ENCODE measurements at regions not wholly inside any gene's neighbourhood (a gene's known extent, or its start where the extent isn't known, plus 50 kb on each side); places are given as distances from the start of the nearest gene placed in this dataset.

DNA sequence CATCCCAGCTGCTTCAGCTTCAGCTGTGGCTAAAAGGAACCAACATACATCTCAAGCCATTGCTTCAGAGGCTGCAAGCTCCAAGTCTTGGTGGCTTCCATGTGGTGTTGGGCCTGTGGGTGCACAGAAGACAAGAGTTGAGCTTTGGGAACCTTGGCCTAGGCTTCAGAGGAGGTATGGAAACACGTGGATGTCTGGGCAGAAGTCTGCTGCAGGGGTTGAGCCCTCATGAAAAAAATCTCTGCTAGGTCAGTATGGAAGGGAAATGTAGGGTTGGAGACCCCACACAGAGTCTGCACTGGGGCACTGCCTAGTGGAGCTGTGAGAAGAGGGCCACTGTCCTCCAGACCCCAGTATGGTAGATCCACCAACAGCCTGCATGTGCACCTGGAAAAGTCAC is 279.3 kb downstream of the MZT1 start:
- Histone ChIP-seq H3K4me1 (ENCODE audit: control insufficient read depth in 2 of 2, insufficient read depth in 2 of 2, low read length in 1 of 2) (no peaks in the 10 kb centered on the region), H3K27ac (ENCODE audit: low read depth in 2 of 2, low read length in 1 of 2) (no peak overlapping the region), H3K36me3 (ENCODE audit: control insufficient read depth in 2 of 2, insufficient read depth in 2 of 2, low read length in 1 of 2) (no peaks in the 10 kb centered on the region), H3K9me3 (ENCODE audit: control insufficient read depth in 2 of 2, insufficient read depth in 1 of 2, low read depth in 1 of 2, low read length in 1 of 2) (peaks cover 2 to 3% of the 10 kb centered on the region in 2 donors), H3K4me3 (ENCODE audit: low read depth in 1 of 2, low read length in 2 of 2) (no peak overlapping the region), H3K27me3 (ENCODE audit: control insufficient read depth in 1 of 2, insufficient read depth in 2 of 2, low read length in 2 of 2) (no peaks in the 10 kb centered on the region)
- WGBS, 2 donors: 55 to 82% methylated on average over 1 of the region's 1 CpG

DNA sequence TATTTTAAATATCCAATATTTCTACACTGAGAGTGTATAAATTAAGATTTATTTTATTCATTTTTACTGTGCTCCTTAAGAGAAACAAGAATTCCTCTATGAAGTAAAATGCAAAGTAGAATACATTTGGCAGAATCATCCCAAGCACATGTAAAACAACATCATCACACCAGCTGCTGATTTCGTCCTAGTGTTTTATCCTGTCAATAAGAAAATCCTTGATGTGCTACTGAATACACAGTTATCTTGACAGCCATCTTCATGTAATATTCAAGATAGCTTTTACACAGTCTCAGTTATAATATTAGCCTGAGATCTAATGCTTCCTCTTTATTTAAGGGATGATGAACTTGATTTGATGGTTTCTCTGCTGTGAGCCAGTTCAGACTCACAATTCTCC is 282.4 kb downstream of the MZT1 start:
- 68 to 77% methylated on average over 1 of the region's 1 CpG for WGBS, 2 donors
- H3K4me1 ChIP-seq (ENCODE audit: control insufficient read depth in 2 of 2, insufficient read depth in 2 of 2, low read length in 1 of 2): no peaks in the 10 kb centered on the region
- H3K9me3 ChIP-seq (ENCODE audit: control insufficient read depth in 2 of 2, insufficient read depth in 1 of 2, low read depth in 1 of 2, low read length in 1 of 2): peaks cover 2 to 3% of the 10 kb centered on the region in 2 donors
- H3K36me3 ChIP-seq (ENCODE audit: control insufficient read depth in 2 of 2, insufficient read depth in 2 of 2, low read length in 1 of 2): no peaks in the 10 kb centered on the region
- no peak overlapping the region for H3K27ac ChIP-seq (ENCODE audit: low read depth in 2 of 2, low read length in 1 of 2)
- no peak overlapping the region for H3K4me3 ChIP-seq (ENCODE audit: low read depth in 1 of 2, low read length in 2 of 2)
- no peaks in the 10 kb centered on the region for H3K27me3 ChIP-seq (ENCODE audit: control insufficient read depth in 1 of 2, insufficient read depth in 2 of 2, low read length in 2 of 2)

DNA sequence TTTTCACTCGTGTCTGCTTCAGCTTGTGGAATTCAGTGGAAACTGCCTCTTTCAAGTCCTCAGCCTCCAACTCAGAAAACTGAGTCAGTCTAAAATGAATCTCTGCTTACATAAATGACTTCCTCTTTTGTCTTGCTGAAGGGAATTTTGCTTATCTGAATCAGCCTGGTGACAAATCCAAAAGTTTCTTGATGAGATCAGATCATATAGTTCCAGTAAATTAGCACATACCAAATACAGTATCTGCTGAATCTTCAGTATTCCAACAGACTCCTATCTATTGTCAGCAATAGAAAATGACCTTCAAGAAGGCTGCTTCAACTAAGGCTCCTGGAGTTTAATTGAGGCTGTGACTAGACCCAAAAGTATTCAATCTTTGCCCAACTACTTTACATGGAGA is 290.0 kb downstream of the MZT1 start:
- Histone ChIP-seq H3K36me3 (ENCODE audit: control insufficient read depth in 2 of 2, insufficient read depth in 2 of 2, low read length in 1 of 2) (no peaks in the 10 kb centered on the region), H3K27ac (ENCODE audit: low read depth in 2 of 2, low read length in 1 of 2) (no peak overlapping the region), H3K4me3 (ENCODE audit: low read depth in 1 of 2, low read length in 2 of 2) (no peak overlapping the region), H3K27me3 (ENCODE audit: control insufficient read depth in 1 of 2, insufficient read depth in 2 of 2, low read length in 2 of 2) (no peaks in the 10 kb centered on the region), H3K9me3 (ENCODE audit: control insufficient read depth in 2 of 2, insufficient read depth in 1 of 2, low read depth in 1 of 2, low read length in 1 of 2) (no peaks in the 10 kb centered on the region), H3K4me1 (ENCODE audit: control insufficient read depth in 2 of 2, insufficient read depth in 2 of 2, low read length in 1 of 2) (no peaks in the 10 kb centered on the region)
- WGBS, 2 donors: 33 to 45% methylated on average over 1 of the region's 1 CpG

DNA sequence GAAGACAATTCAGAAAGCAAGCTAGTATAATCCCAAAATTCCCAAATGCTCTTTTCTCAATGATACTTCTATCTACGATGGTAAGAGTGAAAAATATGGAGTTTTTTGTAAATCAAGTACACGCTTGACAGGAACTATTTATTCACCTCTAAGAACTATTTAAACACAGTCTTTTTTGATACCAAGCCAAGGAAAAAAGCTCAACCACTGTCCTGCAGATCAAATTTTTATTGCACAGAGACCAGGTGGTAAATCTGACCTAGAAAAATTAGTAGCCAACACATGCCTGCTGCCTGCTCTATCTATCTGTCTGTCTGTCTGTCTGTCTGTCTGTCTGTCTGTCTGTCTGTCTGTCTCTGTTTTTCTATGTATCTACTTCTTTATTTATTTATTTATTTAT is 292.2 kb downstream of the MZT1 start:
- no peaks in the 10 kb centered on the region for H3K4me1 ChIP-seq (ENCODE audit: control insufficient read depth in 2 of 2, insufficient read depth in 2 of 2, low read length in 1 of 2)
- no peaks in the 10 kb centered on the region for H3K27me3 ChIP-seq (ENCODE audit: control insufficient read depth in 1 of 2, insufficient read depth in 2 of 2, low read length in 2 of 2)
- WGBS, 2 donors: 56 to 62% methylated on average over 2 of the region's 2 CpGs
- no peaks in the 10 kb centered on the region for H3K36me3 ChIP-seq (ENCODE audit: control insufficient read depth in 2 of 2, insufficient read depth in 2 of 2, low read length in 1 of 2)
- H3K4me3 ChIP-seq (ENCODE audit: low read depth in 1 of 2, low read length in 2 of 2): no peak overlapping the region
- no peaks in the 10 kb centered on the region for H3K9me3 ChIP-seq (ENCODE audit: control insufficient read depth in 2 of 2, insufficient read depth in 1 of 2, low read depth in 1 of 2, low read length in 1 of 2)
- no peak overlapping the region for H3K27ac ChIP-seq (ENCODE audit: low read depth in 2 of 2, low read length in 1 of 2)

DNA sequence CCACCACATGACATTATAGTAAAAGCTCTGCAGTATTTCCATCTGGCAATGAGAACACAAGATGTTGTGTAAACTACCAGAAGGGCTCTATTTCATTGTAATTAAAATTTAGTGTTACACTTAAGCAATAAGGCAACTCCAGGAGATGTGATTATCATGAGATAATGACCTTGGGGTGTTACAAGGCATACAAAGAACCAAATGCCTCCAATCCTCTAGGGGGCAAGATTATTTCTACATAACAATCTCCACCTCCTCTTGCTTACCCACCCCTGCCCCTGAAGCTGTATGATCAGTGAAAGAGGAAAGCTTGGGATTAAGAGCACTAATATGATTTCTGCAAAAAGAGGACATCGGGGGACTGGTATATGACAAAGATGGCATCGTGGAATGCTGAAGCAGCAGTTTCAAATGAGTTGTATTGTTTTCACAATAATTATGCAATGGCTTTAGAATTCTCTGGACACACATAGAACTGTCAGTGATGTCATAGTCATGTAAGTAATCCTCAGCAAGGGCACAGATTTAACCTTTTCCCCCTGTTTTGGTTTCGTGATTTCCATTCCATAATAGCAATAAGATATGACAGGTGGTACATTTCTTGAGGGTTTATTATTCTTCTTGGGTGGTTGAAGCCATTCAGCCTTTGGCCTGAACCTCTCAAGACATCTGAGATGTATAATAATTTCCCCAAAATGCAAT is 295.3 kb downstream of the MZT1 start:
- Histone ChIP-seq H3K27ac (ENCODE audit: low read depth in 2 of 2, low read length in 1 of 2) (no peak overlapping the region), H3K27me3 (ENCODE audit: control insufficient read depth in 1 of 2, insufficient read depth in 2 of 2, low read length in 2 of 2) (no peaks in the 10 kb centered on the region), H3K36me3 (ENCODE audit: control insufficient read depth in 2 of 2, insufficient read depth in 2 of 2, low read length in 1 of 2) (no peaks in the 10 kb centered on the region), H3K4me3 (ENCODE audit: low read depth in 1 of 2, low read length in 2 of 2) (no peak overlapping the region), H3K4me1 (ENCODE audit: control insufficient read depth in 2 of 2, insufficient read depth in 2 of 2, low read length in 1 of 2) (no peaks in the 10 kb centered on the region), H3K9me3 (ENCODE audit: control insufficient read depth in 2 of 2, insufficient read depth in 1 of 2, low read depth in 1 of 2, low read length in 1 of 2) (no peaks in the 10 kb centered on the region)
- WGBS, 2 donors: 70 to 76% methylated on average over 3 of the region's 3 CpGs

DNA sequence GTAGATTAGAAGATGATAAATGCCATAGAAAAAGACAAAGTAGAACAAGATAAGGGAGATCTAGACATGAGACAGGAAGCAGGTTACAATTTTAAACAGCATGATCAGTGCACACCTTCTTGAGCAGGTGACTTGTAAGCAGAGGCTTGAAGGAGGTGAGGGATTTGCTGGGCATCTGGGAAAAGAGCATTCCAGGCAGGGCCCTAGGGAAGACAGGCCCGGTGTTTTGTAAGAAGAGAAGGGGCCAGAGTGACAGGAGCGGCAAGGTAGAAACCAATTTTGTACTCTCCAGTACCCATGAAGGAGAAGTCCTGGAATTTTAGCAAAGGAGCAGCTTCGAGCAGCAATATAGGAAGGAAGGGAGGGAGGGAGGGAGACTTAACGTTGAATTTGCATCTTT is 296.5 kb downstream of the MZT1 start:
- WGBS, 2 donors: 69 to 77% methylated on average over 4 of the region's 4 CpGs
- H3K27me3 ChIP-seq (ENCODE audit: control insufficient read depth in 1 of 2, insufficient read depth in 2 of 2, low read length in 2 of 2): no peaks in the 10 kb centered on the region
- no peaks in the 10 kb centered on the region for H3K4me1 ChIP-seq (ENCODE audit: control insufficient read depth in 2 of 2, insufficient read depth in 2 of 2, low read length in 1 of 2)
- H3K9me3 ChIP-seq (ENCODE audit: control insufficient read depth in 2 of 2, insufficient read depth in 1 of 2, low read depth in 1 of 2, low read length in 1 of 2): no peaks in the 10 kb centered on the region
- no peaks in the 10 kb centered on the region for H3K36me3 ChIP-seq (ENCODE audit: control insufficient read depth in 2 of 2, insufficient read depth in 2 of 2, low read length in 1 of 2)
- no peak overlapping the region for H3K27ac ChIP-seq (ENCODE audit: low read depth in 2 of 2, low read length in 1 of 2)
- H3K4me3 ChIP-seq (ENCODE audit: low read depth in 1 of 2, low read length in 2 of 2): no peak overlapping the region

DNA sequence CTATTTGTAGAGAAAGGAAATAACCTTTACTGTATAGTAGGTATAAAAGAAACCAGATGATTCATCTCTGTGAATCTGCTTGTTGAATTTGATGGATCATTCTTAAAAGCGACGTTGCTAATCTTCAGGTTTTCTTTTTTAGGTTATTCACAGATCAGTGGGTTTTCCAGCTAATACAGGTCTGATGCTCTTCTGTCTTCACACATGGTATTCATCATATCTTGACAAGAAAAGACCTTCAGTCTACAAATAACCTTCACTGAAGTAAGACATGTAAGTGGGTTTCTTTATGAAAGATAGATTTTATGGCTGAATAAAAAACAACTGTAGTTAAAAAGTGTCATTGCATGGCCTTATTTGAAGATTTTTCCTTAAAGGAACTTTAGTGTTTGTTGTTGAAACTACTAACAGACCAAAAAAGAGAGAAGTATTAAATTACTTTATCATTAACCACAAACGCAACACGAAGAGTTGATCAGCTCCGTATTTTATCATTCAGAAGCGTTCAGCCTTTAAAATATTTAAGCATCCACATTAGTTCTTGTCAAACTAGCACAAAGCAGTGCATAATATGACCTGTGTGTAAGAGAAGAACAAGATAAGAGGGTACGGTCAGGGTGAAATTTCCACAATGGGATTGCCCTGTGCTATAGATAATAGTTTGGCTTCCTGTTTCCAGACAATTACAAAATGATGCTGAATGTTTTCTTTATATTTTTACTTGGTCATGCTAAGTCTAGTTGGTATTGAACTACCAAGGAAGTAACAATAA is 299.5 kb downstream of the MZT1 start:
- Histone ChIP-seq H3K9me3 (ENCODE audit: control insufficient read depth in 2 of 2, insufficient read depth in 1 of 2, low read depth in 1 of 2, low read length in 1 of 2) (no peaks in the 10 kb centered on the region), H3K27ac (ENCODE audit: low read depth in 2 of 2, low read length in 1 of 2) (no peak overlapping the region), H3K4me1 (ENCODE audit: control insufficient read depth in 2 of 2, insufficient read depth in 2 of 2, low read length in 1 of 2) (no peaks in the 10 kb centered on the region), H3K4me3 (ENCODE audit: low read depth in 1 of 2, low read length in 2 of 2) (no peak overlapping the region), H3K27me3 (ENCODE audit: control insufficient read depth in 1 of 2, insufficient read depth in 2 of 2, low read length in 2 of 2) (no peaks in the 10 kb centered on the region), H3K36me3 (ENCODE audit: control insufficient read depth in 2 of 2, insufficient read depth in 2 of 2, low read length in 1 of 2) (no peaks in the 10 kb centered on the region)
- WGBS, 2 donors: 71 to 73% methylated on average over 7 of the region's 7 CpGs

DNA sequence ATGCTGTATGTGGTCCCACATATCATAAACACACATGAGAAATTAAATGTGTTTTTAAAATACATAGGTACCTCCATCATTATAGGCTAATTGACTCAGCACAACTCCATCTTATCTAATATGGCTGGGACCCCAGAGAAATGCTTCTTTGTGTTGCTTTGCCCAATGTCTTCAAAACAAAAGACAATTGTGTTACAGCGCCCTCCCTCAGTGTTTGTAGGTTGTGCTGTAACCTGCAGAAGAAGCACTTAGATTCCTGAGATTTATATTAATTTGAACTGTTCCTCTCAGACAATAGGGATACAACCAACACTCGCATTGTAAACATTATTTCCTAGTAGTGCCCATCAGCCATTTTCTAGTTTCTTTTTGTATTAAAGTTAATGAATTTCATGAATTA is 303.4 kb downstream of the MZT1 start:
- Histone ChIP-seq H3K27me3 (ENCODE audit: control insufficient read depth in 1 of 2, insufficient read depth in 2 of 2, low read length in 2 of 2) (no peaks in the 10 kb centered on the region), H3K4me3 (ENCODE audit: low read depth in 1 of 2, low read length in 2 of 2) (no peak overlapping the region), H3K36me3 (ENCODE audit: control insufficient read depth in 2 of 2, insufficient read depth in 2 of 2, low read length in 1 of 2) (no peaks in the 10 kb centered on the region), H3K9me3 (ENCODE audit: control insufficient read depth in 2 of 2, insufficient read depth in 1 of 2, low read depth in 1 of 2, low read length in 1 of 2) (no peaks in the 10 kb centered on the region), H3K4me1 (ENCODE audit: control insufficient read depth in 2 of 2, insufficient read depth in 2 of 2, low read length in 1 of 2) (no peaks in the 10 kb centered on the region), H3K27ac (ENCODE audit: low read depth in 2 of 2, low read length in 1 of 2) (no peak overlapping the region)
- WGBS, 2 donors: 87% methylated on average over 2 of the region's 2 CpGs

DNA sequence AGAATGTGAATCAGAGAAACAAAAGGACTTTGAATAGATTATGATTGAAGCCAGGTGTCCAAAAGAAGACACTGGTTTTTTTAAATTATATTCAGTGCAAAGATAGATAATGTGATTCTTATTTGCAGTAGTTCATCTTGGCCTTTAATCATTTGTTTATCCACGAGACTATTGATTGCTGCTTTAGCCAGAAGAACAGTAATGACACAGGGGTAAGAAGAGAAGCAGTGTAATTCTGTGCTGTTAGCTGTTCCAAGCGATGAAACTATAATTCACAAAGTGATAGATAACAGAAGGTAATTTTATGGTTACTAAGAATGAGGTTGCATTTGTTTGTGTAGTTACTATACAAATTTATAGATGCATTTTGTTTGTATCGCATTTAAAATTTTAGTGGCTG is 311.6 kb downstream of the MZT1 start:
- H3K36me3 ChIP-seq (ENCODE audit: control insufficient read depth in 2 of 2, insufficient read depth in 2 of 2, low read length in 1 of 2): no peaks in the 10 kb centered on the region
- 69 to 72% methylated on average over 3 of the region's 3 CpGs for WGBS, 2 donors
- no peaks in the 10 kb centered on the region for H3K9me3 ChIP-seq (ENCODE audit: control insufficient read depth in 2 of 2, insufficient read depth in 1 of 2, low read depth in 1 of 2, low read length in 1 of 2)
- H3K4me3 ChIP-seq (ENCODE audit: low read depth in 1 of 2, low read length in 2 of 2): no peak overlapping the region
- no peaks in the 10 kb centered on the region for H3K4me1 ChIP-seq (ENCODE audit: control insufficient read depth in 2 of 2, insufficient read depth in 2 of 2, low read length in 1 of 2)
- H3K27ac ChIP-seq (ENCODE audit: low read depth in 2 of 2, low read length in 1 of 2): no peak overlapping the region
- H3K27me3 ChIP-seq (ENCODE audit: control insufficient read depth in 1 of 2, insufficient read depth in 2 of 2, low read length in 2 of 2): no peaks in the 10 kb centered on the region

DNA sequence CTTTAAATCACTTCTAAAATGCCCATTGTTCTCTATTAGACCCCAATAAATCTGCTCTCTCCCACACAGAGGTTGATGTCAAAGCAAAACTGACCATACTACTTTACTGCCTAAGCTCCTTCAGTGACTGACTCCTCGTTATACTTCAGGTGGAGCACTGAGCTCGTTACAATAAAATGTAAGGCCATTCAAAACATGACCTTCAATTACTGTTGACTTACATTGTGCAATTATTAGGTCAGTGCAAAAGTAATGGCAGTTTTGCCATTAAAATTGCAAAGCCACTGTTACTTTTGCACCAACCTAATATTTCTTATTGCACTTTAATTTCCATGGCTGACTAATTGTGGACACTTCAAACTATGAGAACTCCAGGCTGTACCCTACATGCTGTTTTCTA is 314.9 kb downstream of the MZT1 start:
- Histone ChIP-seq H3K27ac (ENCODE audit: low read depth in 2 of 2, low read length in 1 of 2) (no peak overlapping the region), H3K4me3 (ENCODE audit: low read depth in 1 of 2, low read length in 2 of 2) (no peak overlapping the region), H3K4me1 (ENCODE audit: control insufficient read depth in 2 of 2, insufficient read depth in 2 of 2, low read length in 1 of 2) (no peaks in the 10 kb centered on the region), H3K36me3 (ENCODE audit: control insufficient read depth in 2 of 2, insufficient read depth in 2 of 2, low read length in 1 of 2) (no peaks in the 10 kb centered on the region), H3K9me3 (ENCODE audit: control insufficient read depth in 2 of 2, insufficient read depth in 1 of 2, low read depth in 1 of 2, low read length in 1 of 2) (no peaks in the 10 kb centered on the region), H3K27me3 (ENCODE audit: control insufficient read depth in 1 of 2, insufficient read depth in 2 of 2, low read length in 2 of 2) (no peaks in the 10 kb centered on the region)
- WGBS, 2 donors: 58 to 75% methylated on average over 2 of the region's 2 CpGs
